SU-DHL-6 (cell line): ENCODE measurements at regions not wholly inside any gene's neighbourhood (a gene's known extent, or its start where the extent isn't known, plus 50 kb on each side); places are given as distances from the start of the nearest gene placed in this dataset.

Experiments
- H2AFZ ChIP-seq: fragments of 200-600 bp; sonication (generic); 2 replicates; pipeline ENCODE4 v1.6.1; 2014; ENCODE audit warnings: low read depth, mild to moderate bottlenecking, moderate library complexity, mixed read lengths, antibody characterized with exemption, low read length; ENCODE audit not compliant: severe bottlenecking
- H3F3A ChIP-seq: fragments of 200-600 bp; shearing (Covaris generic); 2 replicates; pipeline ENCODE4 v1.6.0; 2016; ENCODE audit warnings: antibody characterized with exemption, mild to moderate bottlenecking; ENCODE audit not compliant: insufficient read depth
- H3K27ac ChIP-seq: fragments of 200-600 bp; sonication (generic); 2 replicates; pipeline ENCODE4 v1.5.1; 2016; ENCODE audit warnings: low read depth, mild to moderate bottlenecking, low read length, moderate library complexity, mixed read lengths
- H3K27me3 ChIP-seq: fragments of 200-600 bp; sonication (generic), shearing (Covaris generic); 2 replicates; pipeline ENCODE4 v1.6.0; 2014; ENCODE audit warnings: mild to moderate bottlenecking, low read length
- H3K36me3 ChIP-seq: fragments of 200-600 bp; sonication (generic); 2 replicates; pipeline ENCODE4 v1.6.1; 2014; ENCODE audit warnings: mild to moderate bottlenecking, low read length, mixed read lengths
- H3K4me2 ChIP-seq: fragments of 300-600, 200-600 bp; shearing (Covaris generic), sonication (generic); 2 replicates; pipeline ENCODE4 v1.6.0; 2014; ENCODE audit warnings: low read length, low read depth, mild to moderate bottlenecking; ENCODE audit not compliant: poor library complexity, severe bottlenecking
- H3K4me3 ChIP-seq: fragments of 200-600 bp; sonication (generic); 2 replicates; pipeline ENCODE4 v1.5.1; 2014; ENCODE audit warnings: antibody characterized with exemption, low read length, mild to moderate bottlenecking, mixed read lengths; ENCODE audit not compliant: insufficient read depth, poor library complexity, severe bottlenecking
- H3K79me2 ChIP-seq: fragments of 200-600 bp; sonication (generic); 2 replicates; pipeline ENCODE4 v1.6.1; 2014; ENCODE audit warnings: mild to moderate bottlenecking, low read length, moderate library complexity; ENCODE audit not compliant: insufficient read depth
- H3K9ac ChIP-seq: fragments of 200-600 bp; sonication (generic); 2 replicates; pipeline ENCODE4 v1.7.0; 2014; ENCODE audit warnings: mild to moderate bottlenecking, low read length
- H3K9me2 ChIP-seq: fragments of 200-600 bp; sonication (generic); replicated peaks from 2 replicates; pipeline ENCODE4 v1.6.1; 2014; ENCODE audit warnings: low read length; ENCODE audit not compliant: insufficient read depth
- H3K9me3 ChIP-seq: fragments of 200-600 bp; sonication (generic); 2 replicates; pipeline ENCODE4 v1.6.1; 2014; ENCODE audit warnings: low read length, mixed read lengths; ENCODE audit not compliant: insufficient read depth
- H4K20me1 ChIP-seq: fragments of 200-600 bp; sonication (generic); 2 replicates; pipeline ENCODE4 v1.6.1; 2014; ENCODE audit warnings: low read depth, mild to moderate bottlenecking, antibody characterized with exemption, low read length, moderate library complexity, mixed read lengths
- CTCF ChIP-seq: fragments of 200-600 bp; sonication (generic); IDR thresholded peaks from one replicate; pipeline ENCODE4 v1.5.1; 2017; ENCODE audit warnings: antibody characterized with exemption, mild to moderate bottlenecking, low read length, moderate library complexity; ENCODE audit not compliant: insufficient read depth, poor library complexity, severe bottlenecking
- EZH2phosphoT487 ChIP-seq: fragments of 200-600 bp; sonication (generic), shearing (Covaris generic); conservative IDR thresholded peaks from 2 replicates; pipeline ENCODE4 v1.6.1; 2018; ENCODE audit warnings: mild to moderate bottlenecking, antibody characterized with exemption, low read length, moderate library complexity, mixed read lengths

GRCh38 chr2:198327526-198327925 lies 523.1 kb downstream of the PLCL1 start:
- Histone ChIP-seq H3K27me3 (no peaks in the 10 kb centered on the region), H2AFZ (no peak overlapping the region), H3K79me2 (no peaks in the 10 kb centered on the region), H3K4me3 (no peak overlapping the region), H3K9me2 (no peaks in the 10 kb centered on the region), H3K9ac (no peak overlapping the region), H3K4me2 (no peak overlapping the region), H3K27ac (no peak overlapping the region), H3K36me3 (no peaks in the 10 kb centered on the region), H3F3A (no peaks in the 10 kb centered on the region), H4K20me1 (no peaks in the 10 kb centered on the region), H3K9me3 (no peaks in the 10 kb centered on the region)
- TF ChIP-seq EZH2phosphoT487 = no peak
- TF ChIP-seq CTCF = no peak

- H3K27me3 ChIP-seq = no peaks in the 10 kb centered on the region
- no peaks in the 10 kb centered on the region for H3K36me3 ChIP-seq
- H3K4me2 ChIP-seq = no peak overlapping the region
- H3K9me2 ChIP-seq = no peaks in the 10 kb centered on the region
- H2AFZ ChIP-seq = no peak overlapping the region
- no peak for TF ChIP-seq EZH2phosphoT487
- TF ChIP-seq CTCF = no peak
- no peaks in the 10 kb centered on the region for H4K20me1 ChIP-seq
- H3K79me2 ChIP-seq = no peaks in the 10 kb centered on the region
- H3K27ac ChIP-seq = no peak overlapping the region
- H3K9ac ChIP-seq = no peak overlapping the region
- H3K4me3 ChIP-seq = no peak overlapping the region
- H3F3A ChIP-seq = no peaks in the 10 kb centered on the region
- no peaks in the 10 kb centered on the region for H3K9me3 ChIP-seq
Measured at GRCh38 chr2:198326431-198326830, 522.0 kb downstream of the PLCL1 start.

GRCh38 chr2:198325359-198325758 lies 521.0 kb downstream of the PLCL1 start:
- H3K9me3 ChIP-seq = no peaks in the 10 kb centered on the region
- no peaks in the 10 kb centered on the region for H3K36me3 ChIP-seq
- H3K4me2 ChIP-seq = no peak overlapping the region
- H3K9me2 ChIP-seq = no peaks in the 10 kb centered on the region
- no peaks in the 10 kb centered on the region for H3K27me3 ChIP-seq
- no peaks in the 10 kb centered on the region for H4K20me1 ChIP-seq
- no peak for TF ChIP-seq CTCF
- no peak for TF ChIP-seq EZH2phosphoT487
- H3K79me2 ChIP-seq = no peaks in the 10 kb centered on the region
- H3F3A ChIP-seq = no peaks in the 10 kb centered on the region
- no peak overlapping the region for H3K9ac ChIP-seq
- H3K4me3 ChIP-seq = no peak overlapping the region
- H3K27ac ChIP-seq = no peak overlapping the region
- no peak overlapping the region for H2AFZ ChIP-seq
